M059J (cell line): ENCODE measurements at regions not wholly inside any gene's neighbourhood (a gene's known extent, or its start where the extent isn't known, plus 50 kb on each side); places are given as distances from the start of the nearest gene placed in this dataset.

Experiments
- DNase-seq: peaks from one replicate; pipeline ENCODE4 v3.0.0-alpha.2; 2012; ENCODE audit warnings: low read depth

DNA sequence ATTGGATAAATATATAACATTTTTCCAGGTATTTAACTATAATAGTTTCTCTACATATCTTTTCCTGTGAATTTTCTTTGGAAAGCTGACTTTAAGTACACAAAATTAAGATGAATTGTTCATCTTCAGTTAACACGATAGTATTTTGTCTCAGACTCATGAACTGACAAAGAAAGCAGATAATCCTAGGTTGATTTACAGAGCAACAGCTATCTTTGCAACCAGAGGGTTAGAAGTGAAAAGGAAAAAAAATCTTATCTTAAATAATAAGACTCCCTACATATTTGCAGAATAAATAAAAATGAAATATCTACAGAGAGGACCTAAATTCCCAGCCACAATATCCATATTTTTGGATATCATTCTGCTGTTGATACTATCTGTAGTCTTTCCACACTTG, 350.2 kb upstream of the GRM7 start:
- no peak for DNase-seq

DNA sequence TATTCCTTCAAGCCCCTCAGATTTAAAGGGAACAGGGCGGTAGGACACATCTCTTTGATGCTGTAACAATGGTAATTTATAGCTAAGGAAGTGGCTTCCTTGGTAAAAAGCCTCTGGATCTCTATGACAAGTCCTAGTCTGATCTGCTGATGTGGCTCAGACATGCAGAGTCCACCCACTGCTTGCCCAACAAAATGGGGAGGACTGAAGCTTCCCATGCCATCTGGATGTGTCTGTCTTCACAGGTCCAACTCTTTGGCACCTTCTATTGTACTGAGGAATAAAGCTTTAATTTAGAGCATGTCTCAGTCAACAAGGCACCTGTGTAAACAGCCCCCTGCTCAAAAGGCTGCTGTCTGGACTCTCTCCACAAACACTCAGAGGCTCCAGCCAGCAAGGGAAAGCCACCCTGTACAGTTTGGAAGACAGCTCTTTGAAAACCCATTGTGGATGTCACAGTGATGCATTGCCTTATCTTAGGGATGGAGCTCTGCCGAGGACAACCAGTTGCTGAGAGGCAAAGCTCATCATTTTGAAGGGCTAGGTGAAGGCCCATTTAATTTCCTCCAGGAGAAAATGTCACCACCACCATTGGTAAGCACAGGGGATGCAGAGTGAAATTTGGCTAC, 348.6 kb upstream of the GRM7 start:
- DNase-seq = no peak

DNA sequence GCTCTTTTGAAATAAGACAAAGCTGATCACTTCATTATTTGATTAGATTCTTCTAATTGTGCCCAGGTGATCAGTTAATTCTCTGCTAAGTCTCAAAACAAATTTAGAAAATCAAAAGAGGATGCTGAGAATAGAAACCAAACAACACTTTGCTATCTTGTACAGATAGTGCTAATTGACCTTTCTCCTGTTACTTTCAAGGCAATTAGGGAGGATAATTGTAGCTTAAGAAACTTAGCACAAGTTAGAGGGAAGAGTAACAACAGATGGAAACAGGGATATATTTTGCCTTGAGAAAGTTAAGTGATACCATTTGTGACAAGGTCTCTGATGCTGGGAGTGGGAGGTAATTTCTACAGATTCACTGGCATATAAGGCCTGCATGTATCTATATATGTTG, 344.8 kb upstream of the GRM7 start:
- no peak for DNase-seq

DNA sequence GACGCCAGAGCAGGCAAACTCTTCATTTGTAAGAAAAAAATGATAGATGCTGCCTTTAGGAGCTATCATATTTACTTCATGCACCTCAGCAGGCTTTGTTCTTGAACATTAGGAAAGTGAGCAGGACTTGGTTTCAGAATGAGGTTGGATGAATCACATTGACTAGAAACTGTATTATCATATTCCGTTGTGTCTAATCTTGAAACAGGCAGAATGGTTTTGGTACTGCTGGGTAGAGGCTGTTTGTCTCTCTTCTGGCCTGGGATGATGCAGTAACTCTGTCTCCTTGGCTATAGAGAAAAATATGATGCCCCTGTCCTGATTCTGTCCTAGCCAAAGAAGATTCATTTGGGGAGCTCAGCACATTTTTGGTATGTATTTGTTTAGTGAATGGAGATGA, 344.2 kb upstream of the GRM7 start:
- no peak for DNase-seq

DNA sequence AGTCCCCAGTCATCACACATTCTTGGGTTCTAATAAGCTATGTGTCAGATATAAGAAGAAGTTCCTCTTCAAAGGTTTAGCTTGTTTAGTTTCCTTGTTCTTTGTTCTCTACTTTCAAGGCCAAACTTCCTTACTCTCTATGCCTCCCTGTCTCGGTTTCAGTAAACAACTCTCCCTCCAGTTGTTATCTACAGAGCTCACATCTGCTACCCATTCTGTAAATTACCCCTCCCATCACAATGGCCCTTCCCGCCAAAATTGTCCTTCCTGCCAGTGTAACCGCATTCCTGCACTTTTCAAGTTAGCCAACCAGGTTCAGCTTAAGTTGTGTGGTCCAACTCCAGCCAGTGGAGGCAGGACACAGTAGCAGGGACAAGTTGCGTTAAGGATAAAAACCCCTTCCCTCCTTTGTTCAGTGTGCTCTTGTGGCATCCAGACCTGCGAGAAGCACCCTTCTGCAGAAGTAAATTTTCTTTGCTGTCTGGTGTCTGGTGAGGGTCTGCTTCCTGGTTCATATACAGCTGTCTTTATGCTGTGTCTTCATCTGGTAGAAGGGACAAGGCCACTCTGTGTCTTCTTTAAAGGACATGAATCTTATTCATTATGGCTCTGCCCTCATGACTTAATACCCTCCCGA, 342.1 kb upstream of the GRM7 start:
- no peak for DNase-seq

DNA sequence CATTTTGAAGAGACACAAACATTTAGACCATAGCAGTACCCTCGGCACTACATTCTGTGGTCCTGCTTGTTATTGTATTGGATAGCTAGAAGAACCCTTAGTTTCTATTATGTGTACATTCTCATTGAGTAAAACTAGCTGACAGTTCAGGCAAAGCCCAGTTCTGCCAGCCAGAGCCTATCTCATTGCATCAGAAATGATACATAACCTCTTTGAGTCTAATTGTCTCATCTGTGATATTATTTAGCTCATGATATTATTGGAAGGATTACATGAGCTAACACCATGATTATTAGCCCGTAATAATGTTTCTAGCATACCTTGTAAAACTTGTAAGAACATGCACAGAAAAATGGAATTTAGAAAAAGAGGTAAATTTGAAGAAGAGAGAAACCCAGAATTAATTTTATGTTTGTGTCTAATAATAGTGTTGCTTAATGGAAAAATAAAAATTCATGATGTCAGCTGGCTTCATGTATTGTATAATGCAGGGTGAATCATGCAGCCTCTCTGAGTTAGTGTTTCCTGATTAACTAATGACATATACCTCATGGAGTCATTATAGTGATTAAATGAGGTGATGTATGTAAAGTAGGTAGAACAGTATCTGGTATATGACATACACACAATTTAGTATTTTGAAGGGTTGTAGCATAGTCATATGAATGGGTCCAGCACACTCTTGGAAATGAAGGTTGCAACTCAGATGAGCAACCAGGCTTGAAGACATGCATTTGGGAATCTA, 339.4 kb upstream of the GRM7 start:
- no peak for DNase-seq

DNA sequence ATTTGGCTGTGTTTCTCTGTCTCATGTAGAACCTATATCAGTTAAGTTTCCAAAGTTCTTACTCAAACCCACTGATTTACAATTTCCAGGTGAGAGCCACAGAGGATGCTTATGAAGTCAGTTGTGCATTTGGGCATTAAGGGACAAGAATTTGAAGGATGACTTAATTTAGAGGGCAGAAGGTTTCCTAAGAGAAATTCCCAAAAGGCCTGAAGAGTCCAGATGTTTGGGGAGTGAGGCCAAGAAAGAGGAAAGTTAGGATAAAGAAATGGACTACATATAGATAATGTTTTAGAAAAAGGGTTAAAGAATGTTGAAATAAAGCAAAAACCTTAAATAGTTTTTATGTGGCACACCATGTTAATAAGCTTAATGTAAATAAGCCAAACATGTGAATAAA, 338.7 kb upstream of the GRM7 start:
- DNase-seq = no peak

DNA sequence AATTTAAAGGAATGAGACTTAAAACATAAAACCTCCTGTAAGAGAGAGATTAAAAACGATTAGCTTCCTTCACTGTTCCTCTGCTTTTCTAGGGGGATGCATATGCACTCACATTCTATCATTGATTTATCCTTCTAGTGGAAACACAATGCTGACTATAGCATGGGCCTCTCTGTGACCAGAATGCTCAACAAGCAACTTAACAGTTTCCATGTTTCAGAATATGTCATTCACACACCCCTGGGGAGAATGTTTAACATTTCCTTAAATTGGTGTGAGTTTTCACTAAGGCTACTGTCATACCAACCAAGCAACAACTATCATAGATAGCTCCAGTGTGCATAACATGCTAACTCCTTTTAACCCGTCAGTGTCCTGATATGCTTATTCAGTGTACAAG, 337.9 kb upstream of the GRM7 start:
- DNase-seq = no peak

DNA sequence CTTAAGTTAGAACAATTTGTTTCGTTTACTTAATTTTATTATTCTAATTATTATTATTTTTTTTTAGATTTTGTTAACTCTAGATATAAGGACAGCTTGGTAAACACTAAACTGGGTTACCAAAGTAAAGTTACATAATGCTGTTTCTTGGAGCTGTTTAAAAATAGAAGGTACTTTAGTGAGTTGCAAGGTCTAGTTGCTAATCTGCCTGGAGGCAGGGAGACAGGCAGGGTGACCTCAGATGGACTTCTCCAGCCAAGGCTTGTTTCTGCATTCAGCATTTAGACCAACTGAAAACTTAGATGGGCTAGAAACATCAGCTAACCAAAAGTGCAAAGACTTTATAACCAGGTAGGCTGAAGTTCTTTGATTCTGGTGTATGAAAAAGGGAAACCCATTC, 336.4 kb upstream of the GRM7 start:
- no peak for DNase-seq

DNA sequence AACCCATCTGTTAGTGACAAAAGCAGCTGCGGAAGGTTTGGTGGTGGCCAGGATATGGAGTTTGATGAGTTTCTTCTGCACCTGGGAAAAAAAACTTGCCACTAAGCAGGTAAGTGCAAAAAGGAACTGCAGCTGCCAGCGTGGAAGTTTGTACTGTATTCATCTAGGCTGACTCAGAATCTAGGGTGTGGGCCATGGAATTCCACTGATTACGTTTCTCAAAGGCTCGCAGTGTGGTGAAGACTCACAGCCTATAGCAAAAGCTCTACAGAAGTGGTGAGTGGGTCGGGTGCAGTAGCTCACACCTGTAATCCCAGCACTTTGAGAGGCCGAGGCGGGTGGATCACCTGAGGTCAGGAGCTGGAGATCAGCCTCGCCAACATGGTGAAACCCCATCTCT, 334.6 kb upstream of the GRM7 start:
- no peak for DNase-seq

DNA sequence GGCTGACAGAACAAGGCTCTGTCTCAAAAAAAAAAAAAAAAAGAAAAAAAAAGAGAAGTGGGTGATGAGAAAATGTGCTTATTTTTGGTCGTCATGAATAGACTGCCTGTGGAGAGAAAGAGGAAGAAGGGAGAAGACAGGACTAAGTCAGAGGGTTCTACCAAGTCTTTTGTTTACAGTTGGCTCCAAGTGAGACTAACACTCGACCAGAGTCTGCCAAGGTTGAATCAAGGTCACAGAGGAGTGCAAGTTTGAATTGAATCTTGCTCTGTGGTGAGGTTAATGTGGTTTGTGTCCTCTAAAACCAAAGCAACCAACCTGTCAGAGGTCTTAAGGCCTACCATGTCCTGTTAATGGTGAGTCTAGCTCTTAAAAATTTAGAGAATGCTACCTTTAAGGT, 334.1 kb upstream of the GRM7 start:
- DNase-seq = no peak

DNA sequence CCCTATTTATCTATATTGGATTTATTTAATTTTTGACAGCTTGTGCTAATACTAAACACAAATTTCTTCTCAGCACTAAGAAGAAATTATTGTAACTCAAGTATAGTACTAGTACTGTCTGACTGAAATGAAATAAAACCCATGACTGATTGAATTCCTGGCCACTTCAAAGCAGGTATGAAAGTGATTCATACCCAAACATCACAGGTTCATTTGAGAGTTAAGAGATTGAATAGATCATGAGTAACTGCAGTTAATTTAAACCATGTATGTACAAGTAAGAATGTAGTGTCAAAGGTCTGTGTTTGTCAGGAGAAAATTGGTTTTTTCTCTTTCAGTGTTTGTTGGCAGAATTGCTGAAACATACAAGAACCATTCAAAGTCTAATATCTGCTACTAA, 332.0 kb upstream of the GRM7 start:
- DNase-seq = no peak

DNA sequence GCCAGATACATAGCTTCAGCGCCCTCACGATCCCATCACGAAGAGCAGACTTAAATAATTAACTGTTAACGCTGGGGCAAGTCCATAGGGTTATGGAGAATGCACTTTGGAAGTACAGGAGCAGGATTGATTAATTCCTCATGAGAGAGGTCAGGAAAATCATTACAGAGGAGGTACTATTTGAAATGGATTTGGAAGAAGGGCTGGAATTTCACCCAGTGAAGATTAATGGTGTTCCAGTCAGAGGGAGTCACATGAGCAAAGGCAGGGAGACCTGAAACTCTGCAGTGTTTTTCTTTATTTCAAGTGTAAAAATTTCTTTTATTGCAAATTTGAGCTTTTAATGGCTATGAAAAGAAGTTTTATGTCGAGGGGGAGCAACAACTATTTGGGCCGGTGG, 329.8 kb upstream of the GRM7 start:
- no peak for DNase-seq

DNA sequence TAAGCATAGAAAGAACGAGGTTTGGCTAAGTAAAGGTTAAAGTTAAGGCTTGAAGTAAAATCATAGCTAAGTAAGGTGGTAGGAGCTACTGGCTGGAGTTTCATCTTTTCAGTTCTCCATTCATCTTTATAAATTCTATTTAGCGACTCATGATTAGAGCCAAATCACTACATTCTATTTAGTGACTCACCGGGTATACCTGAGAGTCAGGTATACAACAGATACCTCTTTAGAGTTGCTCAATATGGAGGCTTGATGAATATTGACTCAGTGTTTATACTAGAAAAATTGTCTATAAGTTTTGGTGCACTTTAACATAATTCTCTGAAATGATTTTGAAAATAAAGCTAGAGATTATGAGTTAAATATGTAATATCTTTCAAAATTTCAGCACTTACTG, 328.8 kb upstream of the GRM7 start:
- DNase-seq = no peak

DNA sequence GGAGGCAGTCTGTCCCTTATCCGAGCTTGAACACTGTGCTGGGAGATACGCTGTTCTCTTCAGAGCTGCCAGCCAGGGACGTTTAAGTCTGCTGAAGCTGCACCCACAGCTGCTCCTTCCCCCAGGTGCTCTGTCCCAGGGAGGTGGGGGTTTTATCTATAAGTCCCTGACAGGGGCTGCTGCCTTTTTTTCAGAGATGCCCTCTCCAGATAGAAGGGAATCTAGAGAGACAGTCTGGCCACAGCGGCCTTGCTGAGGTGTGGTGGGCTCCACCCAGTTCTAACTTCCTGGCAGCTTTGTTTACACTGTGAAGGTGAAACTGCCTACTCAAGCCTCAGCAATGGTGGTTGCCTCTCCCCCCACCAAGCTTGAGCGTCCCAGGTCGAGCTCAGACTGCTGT, 319.9 kb upstream of the GRM7 start:
- DNase-seq = no peak

DNA sequence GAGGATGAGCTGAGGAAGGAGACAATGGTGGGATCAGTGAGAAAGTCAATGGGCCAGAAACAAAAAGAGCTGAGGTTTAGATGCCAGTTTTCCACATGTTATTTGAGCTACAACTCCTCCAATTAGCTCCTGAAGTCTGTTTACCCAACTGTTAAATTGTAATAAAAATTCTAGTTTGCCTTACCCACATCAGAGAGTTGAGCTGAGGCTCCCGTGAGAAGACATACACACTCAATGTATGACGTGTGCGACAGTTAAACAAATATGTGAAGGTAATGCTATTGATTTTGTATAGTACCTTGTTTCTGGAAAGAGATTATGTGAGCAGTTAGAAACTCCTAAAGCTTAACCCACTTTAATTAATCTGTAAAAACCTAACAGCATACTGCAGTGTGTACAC, 318.1 kb upstream of the GRM7 start:
- DNase-seq = no peak

DNA sequence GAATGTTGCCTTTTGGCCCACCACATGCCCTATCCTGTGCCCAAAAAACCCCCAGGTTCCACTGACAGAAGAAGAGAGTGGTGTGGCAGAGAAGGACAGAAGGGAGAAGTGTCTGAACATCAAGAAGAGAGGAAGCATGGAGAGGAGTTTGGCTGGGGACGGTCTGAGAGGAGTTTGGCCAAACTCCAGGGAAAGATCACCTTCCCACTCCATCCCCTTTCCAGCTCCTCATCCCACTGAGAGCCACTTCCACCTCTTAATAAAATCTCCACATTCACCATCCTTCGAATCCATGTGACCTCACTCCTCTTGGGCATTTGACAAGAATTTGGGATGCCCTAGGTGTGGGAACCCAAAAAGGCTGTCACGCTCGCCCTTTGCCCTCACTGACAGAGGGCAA, 311.6 kb upstream of the GRM7 start:
- DNase-seq = no peak

DNA sequence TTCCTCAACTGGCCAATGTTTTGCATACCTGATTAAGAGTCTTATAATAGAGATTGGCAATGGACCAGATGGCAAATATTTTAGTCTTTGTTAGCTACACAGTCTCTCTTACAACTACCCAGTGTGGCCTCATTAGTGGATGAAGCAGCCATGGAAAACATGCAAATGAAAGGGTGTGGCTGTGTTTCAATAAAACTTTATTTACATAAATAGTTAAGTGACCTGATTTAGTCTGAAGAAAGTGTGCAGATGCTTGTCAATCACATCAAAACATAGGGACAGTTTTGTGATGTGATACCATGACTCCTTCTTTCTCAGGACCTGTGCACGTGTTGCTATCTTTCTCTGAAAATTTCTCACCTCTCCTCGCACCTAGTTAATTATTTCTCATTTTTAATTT, 309.8 kb upstream of the GRM7 start:
- DNase-seq = no peak

DNA sequence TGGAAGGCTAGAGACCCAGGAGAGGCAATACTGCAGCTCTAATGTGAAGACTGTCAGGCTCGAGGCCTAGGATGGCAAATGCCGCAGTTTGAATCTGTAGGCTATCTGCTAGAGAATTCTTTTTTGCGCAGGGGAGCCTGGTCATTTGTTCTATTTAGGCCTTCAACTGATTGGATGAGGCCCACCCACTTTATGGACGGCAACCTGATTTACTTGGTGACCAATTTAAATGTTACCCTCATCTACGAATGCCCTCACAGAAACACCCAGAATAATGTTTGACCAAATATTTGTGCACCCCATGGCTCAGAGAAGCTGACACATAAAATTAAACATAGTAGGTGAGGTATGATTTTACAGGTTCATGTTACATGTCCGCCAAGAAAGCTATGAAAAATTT, 300.7 kb upstream of the GRM7 start:
- DNase-seq = no peak

DNA sequence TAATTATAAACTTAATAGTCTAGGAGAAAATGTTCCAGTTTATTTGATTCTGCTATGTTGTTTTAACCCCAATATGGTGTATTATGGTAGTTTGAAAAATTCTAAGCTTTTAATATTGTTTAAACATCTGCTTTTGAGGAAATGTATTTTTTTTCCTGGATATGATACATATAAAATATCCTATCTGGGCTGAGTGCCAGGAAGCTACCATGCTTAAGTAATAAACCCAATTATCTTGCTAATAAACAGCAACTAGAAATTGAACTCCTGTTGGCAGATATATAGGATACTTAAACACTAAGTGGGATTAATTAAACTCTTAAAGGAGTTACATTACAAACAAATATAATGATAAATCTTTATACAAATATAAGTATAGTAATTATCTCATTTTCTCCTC, 293.7 kb upstream of the GRM7 start:
- no peak for DNase-seq

DNA sequence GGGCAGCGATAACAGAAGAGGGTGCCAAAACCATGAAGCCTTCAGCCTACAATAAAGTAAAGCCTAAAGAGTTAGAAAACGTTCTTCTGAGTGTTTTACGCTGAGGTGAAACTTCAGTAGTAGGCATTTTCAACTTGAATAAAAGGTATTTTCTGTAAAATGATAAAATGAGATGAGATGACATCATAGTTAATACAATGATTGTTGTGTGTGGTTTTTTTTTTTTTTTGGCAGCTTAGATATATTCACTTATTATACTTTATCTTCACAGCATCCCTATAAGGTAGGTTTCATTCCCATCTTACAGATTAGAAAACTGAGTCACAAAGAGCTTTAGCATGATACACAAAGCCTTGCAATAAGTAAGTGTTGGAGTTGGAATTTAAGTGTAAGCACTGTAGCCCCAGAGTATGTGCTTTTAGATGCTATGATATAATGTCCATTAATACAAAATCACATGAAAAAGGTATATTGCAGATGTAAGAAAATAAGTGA, 291.9 kb upstream of the GRM7 start:
- no peak for DNase-seq

DNA sequence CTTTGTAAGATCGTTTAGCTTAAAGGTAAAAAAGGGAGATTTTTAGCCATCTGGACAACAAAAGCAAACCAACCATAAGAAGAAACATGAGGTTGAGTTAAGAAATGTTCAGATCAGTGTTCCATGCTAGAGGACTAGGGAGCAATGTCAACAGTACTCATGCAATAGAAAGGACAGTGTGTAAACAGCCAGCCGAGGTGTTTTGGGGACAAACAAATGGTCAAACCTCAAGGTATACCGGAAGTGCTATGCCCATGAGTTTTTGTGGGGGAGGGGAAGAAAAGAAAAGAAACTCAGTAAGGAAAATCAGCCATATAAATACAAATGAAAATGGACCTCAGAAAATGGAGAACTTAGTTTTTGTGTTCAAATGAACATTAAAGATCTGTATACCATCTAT, 289.5 kb upstream of the GRM7 start:
- no peak for DNase-seq

DNA sequence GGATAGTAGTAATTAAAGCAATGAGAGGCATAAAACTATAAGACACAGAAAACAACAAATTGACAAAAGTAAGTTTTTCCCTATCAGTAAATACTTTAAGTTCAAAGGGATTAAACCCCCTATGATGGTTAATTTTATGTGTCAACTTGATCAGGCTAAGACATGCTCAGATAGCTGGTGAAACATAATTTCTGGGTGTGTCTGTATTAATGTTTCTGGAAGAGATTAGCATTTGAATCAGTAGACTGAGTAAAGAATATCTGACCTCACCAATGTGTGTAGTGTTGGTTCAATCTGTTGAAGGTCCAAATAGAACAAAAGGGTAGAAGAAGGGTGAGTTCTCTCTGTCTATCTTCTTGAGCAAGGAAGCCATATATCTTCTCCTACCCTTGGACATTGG, 283.3 kb upstream of the GRM7 start:
- no peak for DNase-seq
